Epithelial cell of proximal tubule (primary cell): ENCODE measurements at regions not wholly inside any gene's neighbourhood (a gene's known extent, or its start where the extent isn't known, plus 50 kb on each side); places are given as distances from the start of the nearest gene placed in this dataset.
A peak's percentile ranks its signal among the peaks of the same experiment; 100 is the strongest.
"Not testable (repeated sequence)": the region's sequence is repeated elsewhere in the genome, so short reads cannot be mapped to it uniquely, and the experiment has no call there.

ENCODE experiments used
- DNase-seq: peaks from one replicate; pipeline ENCODE4 v3.0.0-alpha.2; 2011; ENCODE audit warnings: low read depth
- H3K4me3 ChIP-seq: 2 replicates; pipeline ENCODE4 v1.5.1; 2011; ENCODE audit warnings: low read depth, mild to moderate bottlenecking, low read length
- TF ChIP-seq, protein P1 (sequence below): conservative IDR thresholded peaks from 2 replicates; pipeline ENCODE4 v1.5.1; 2012; ENCODE audit warnings: low read depth, mild to moderate bottlenecking, low read length

DNA sequence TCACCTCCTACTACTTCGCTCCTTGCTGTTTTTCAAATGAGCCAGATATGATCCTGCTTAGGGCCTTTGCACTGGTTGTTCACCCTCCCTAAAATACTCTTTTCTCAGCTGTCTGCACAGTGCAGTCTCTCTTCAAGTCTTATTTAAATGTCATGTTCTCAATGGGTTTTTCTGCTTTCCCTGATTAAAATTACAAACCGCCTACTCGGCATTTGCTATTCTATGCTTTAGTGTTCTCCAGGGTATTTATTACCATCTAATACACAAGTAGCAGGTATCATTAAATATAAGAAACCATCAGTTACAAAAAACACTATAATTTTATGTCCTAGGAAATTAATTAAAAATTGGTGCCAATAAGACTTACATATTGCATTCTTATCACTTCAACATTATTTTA lies 108.0 kb upstream of the TMTC1 start:
- DNase-seq, result no peak
- TF ChIP-seq, protein P1, sequence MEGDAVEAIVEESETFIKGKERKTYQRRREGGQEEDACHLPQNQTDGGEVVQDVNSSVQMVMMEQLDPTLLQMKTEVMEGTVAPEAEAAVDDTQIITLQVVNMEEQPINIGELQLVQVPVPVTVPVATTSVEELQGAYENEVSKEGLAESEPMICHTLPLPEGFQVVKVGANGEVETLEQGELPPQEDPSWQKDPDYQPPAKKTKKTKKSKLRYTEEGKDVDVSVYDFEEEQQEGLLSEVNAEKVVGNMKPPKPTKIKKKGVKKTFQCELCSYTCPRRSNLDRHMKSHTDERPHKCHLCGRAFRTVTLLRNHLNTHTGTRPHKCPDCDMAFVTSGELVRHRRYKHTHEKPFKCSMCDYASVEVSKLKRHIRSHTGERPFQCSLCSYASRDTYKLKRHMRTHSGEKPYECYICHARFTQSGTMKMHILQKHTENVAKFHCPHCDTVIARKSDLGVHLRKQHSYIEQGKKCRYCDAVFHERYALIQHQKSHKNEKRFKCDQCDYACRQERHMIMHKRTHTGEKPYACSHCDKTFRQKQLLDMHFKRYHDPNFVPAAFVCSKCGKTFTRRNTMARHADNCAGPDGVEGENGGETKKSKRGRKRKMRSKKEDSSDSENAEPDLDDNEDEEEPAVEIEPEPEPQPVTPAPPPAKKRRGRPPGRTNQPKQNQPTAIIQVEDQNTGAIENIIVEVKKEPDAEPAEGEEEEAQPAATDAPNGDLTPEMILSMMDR, result no peak
- H3K4me3 ChIP-seq, result no peak overlapping the region

GRCh38 chr12:29889737-29890136 lies 106.0 kb upstream of the TMTC1 start:
- TF ChIP-seq, protein P1, result peak; percentile 29
- DNase-seq, result no peak
- H3K4me3 ChIP-seq, result no peak overlapping the region

- no peak overlapping the region for H3K4me3 ChIP-seq
- TF ChIP-seq, protein P1, result no peak
- no peak for DNase-seq
Measured at GRCh38 chr12:29888777-29889176, 105.0 kb upstream of the TMTC1 start.

DNA sequence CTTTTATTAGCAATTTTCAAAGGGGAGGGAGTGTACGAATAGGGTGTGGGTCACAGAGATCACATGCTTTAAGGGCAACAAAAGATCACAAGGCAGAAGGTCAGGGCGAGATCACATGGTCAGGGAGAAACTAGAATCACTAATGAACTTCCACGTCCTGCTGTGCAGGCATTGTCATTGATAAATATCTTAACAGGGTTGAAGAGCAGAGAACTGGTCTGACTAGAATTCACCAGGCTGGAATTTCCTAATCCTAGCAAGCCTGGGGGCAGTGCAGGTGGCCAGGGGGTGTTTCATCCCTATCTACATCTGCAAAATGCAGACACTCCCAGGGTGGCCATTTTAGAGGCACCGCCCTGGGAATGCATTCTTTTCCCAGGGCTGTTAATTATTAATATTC lies 101.2 kb upstream of the TMTC1 start:
- H3K4me3 ChIP-seq, DNase-seq: not testable (repeated sequence)

GRCh38 chr12:29883941-29884554 lies 100.3 kb upstream of the TMTC1 start:
- TF ChIP-seq, protein P1, result no peak
- DNase-seq, result no peak
- no peak overlapping the region for H3K4me3 ChIP-seq

DNA sequence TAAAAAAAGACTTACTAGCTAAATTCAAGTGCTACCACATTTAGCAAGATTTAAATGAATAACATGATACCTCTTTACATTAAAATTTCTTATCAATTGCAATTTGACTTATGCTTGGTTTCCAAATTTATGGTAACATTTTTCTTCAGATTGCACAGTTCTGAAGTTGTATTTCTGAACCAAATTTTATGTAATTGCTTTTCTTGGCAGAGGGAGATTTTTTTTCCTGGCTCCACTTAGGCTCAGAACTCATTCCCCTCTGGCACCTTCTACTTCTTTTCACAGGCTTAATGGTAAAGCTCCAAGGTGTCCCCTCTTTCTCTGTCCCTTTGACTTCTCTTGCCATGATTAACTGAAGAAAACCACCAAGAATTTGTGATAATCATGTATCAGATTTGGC lies 99.8 kb upstream of the TMTC1 start:
- TF ChIP-seq, protein P1, result no peak
- DNase-seq, result no peak
- H3K4me3 ChIP-seq, result no peak overlapping the region

GRCh38 chr12:29882846-29883245 lies 99.1 kb upstream of the TMTC1 start:
- TF ChIP-seq, protein P1, result no peak
- H3K4me3 ChIP-seq, result no peak overlapping the region
- DNase-seq, result no peak
